RWPE2 (cell line): ENCODE measurements at regions not wholly inside any gene's neighbourhood (a gene's known extent, or its start where the extent isn't known, plus 50 kb on each side); places are given as distances from the start of the nearest gene placed in this dataset.
A peak's percentile ranks its signal among the peaks of the same experiment; 100 is the strongest.

ENCODE experiments used
- ATAC-seq: fragments of 200-7000 bp; cut with Tn5 transposase; 3 replicates; pipeline ENCODE4 v1.9.1; 2021; ENCODE audit warnings: low read depth
- DNase-seq: peaks from one replicate; pipeline ENCODE4 v3.0.0-alpha.2; 2020; ENCODE audit warnings: low spot score
- H3K27ac ChIP-seq: fragments of 450-650 bp; 2 replicates; pipeline ENCODE4 v1.5.1; 2017; ENCODE audit warnings: mild to moderate bottlenecking; ENCODE audit not compliant: poor library complexity, severe bottlenecking
- H3K27me3 ChIP-seq: fragments of 250-450 bp; sonication (Bioruptor Pico); 2 replicates; pipeline ENCODE4 v1.5.1; 2021; ENCODE audit warnings: mild to moderate bottlenecking, moderate library complexity; ENCODE audit not compliant: insufficient read depth, poor library complexity, severe bottlenecking
- H3K36me3 ChIP-seq: fragments of 250-450 bp; sonication (Bioruptor Pico); 2 replicates; pipeline ENCODE4 v1.5.1; 2020; ENCODE audit warnings: low read depth, mild to moderate bottlenecking, moderate library complexity
- H3K4me1 ChIP-seq: fragments of 250-450 bp; sonication (Bioruptor Pico); 2 replicates; pipeline ENCODE4 v1.5.1; 2021; ENCODE audit warnings: mild to moderate bottlenecking, moderate library complexity; ENCODE audit not compliant: insufficient read depth, poor library complexity, severe bottlenecking
- H3K4me3 ChIP-seq: fragments of 250-450 bp; sonication (Bioruptor Pico); 2 replicates; pipeline ENCODE4 v1.5.1; 2021; ENCODE audit warnings: mild to moderate bottlenecking, moderate library complexity; ENCODE audit not compliant: severe bottlenecking
- H3K9me3 ChIP-seq: fragments of 250-450 bp; sonication (Bioruptor Pico); 2 replicates; pipeline ENCODE4 v1.5.1; 2021; ENCODE audit warnings: mild to moderate bottlenecking, moderate library complexity; ENCODE audit not compliant: severe bottlenecking
- TF ChIP-seq, protein P1 (sequence below): fragments of 450-650 bp; IDR thresholded peaks from one replicate; pipeline ENCODE4 v1.5.1; 2017; ENCODE audit warnings: mild to moderate bottlenecking, moderate library complexity; ENCODE audit not compliant: poor library complexity, severe bottlenecking

DNA sequence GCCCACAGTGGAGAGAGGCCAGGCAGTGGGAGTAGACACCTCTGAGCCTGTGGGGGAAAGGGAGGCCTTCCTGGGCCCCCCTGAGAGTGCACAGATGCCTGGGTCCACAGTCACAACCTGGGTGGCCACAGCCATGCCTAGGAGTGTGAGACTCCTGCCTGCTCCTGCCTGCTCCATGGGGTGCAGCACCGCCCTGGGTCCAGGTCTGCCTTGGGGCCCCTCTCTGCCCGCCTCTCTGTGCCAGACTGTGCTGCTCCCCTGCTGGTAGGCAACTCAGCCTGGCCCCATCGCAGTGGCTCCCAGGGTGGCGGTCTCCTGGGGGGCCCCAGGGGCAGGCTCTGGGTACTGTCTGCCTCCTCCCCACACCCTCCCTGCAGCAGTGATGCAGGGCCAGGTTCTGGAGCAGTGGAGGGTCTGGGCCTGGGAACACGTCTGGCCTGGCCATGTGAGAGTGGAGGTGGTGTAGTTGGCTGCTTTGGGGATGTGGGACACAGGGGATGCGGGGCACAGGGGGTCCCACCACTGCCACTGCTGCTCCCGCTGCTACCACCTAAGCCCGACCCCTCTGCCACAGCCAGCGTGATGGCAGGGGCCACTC, 60.1 kb upstream of the DLX2 start:
- Histone ChIP-seq H3K4me1 (no peaks in the 10 kb centered on the region), H3K36me3 (no peaks in the 10 kb centered on the region), H3K4me3 (no peak overlapping the region), H3K9me3 (no peaks in the 10 kb centered on the region), H3K27me3 (no peaks in the 10 kb centered on the region), H3K27ac (no peak overlapping the region)
- TF ChIP-seq, protein P1, sequence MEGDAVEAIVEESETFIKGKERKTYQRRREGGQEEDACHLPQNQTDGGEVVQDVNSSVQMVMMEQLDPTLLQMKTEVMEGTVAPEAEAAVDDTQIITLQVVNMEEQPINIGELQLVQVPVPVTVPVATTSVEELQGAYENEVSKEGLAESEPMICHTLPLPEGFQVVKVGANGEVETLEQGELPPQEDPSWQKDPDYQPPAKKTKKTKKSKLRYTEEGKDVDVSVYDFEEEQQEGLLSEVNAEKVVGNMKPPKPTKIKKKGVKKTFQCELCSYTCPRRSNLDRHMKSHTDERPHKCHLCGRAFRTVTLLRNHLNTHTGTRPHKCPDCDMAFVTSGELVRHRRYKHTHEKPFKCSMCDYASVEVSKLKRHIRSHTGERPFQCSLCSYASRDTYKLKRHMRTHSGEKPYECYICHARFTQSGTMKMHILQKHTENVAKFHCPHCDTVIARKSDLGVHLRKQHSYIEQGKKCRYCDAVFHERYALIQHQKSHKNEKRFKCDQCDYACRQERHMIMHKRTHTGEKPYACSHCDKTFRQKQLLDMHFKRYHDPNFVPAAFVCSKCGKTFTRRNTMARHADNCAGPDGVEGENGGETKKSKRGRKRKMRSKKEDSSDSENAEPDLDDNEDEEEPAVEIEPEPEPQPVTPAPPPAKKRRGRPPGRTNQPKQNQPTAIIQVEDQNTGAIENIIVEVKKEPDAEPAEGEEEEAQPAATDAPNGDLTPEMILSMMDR: no peak
- no peak for ATAC-seq
- DNase-seq: no peak

DNA sequence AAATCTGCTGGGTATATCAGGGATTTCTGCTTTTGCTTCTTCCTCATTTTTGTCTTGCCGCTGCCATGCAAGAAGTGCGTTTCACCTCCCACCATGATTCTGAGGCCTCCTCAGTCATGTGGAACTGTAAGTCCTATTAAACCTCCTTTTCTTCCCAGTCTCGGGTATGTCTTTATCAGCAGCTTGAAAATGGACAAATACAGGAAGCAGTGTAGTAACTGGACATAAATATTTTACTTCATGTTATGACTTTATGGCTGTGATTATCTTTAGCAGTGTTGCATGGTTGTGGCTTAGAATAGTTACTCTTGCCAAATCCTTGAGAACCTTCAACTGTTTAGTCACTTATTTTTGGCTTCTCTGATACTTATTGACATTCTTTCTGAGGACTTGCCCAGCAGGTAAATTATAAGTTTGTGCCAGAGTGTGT, 66.2 kb upstream of the DLX2 start:
- no peak overlapping the region for H3K4me3 ChIP-seq
- H3K27ac ChIP-seq: no peak overlapping the region
- no peaks in the 10 kb centered on the region for H3K27me3 ChIP-seq
- TF ChIP-seq, protein P1: no peak
- no peak for ATAC-seq
- no peaks in the 10 kb centered on the region for H3K36me3 ChIP-seq
- DNase-seq: no peak
- no peaks in the 10 kb centered on the region for H3K4me1 ChIP-seq
- H3K9me3 ChIP-seq: no peaks in the 10 kb centered on the region

DNA sequence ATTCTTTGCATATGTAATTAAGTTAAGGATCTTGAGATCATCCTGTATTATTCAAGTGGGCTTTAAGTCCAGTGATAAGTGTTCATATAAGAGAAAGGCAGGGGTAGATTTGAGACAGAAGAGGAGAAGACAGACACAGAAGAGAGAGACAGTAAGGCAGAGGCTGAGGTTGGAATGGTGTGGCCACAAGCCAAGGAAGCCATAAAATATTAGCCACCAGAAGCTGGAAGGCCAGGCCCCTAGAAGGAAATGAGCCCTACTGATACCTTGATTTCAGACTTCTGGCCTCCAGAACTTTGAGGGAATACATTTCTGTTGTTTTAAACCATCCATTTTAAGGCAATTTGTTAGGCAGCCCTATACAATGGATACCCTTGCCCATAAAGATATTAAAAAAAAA, 66.9 kb upstream of the DLX2 start:
- DNase-seq (no peak), ATAC-seq (no peak)
- Histone ChIP-seq H3K4me1 (no peaks in the 10 kb centered on the region), H3K27ac (no peak overlapping the region), H3K9me3 (no peaks in the 10 kb centered on the region), H3K27me3 (no peaks in the 10 kb centered on the region), H3K4me3 (no peak overlapping the region), H3K36me3 (no peaks in the 10 kb centered on the region)
- TF ChIP-seq, protein P1: no peak

DNA sequence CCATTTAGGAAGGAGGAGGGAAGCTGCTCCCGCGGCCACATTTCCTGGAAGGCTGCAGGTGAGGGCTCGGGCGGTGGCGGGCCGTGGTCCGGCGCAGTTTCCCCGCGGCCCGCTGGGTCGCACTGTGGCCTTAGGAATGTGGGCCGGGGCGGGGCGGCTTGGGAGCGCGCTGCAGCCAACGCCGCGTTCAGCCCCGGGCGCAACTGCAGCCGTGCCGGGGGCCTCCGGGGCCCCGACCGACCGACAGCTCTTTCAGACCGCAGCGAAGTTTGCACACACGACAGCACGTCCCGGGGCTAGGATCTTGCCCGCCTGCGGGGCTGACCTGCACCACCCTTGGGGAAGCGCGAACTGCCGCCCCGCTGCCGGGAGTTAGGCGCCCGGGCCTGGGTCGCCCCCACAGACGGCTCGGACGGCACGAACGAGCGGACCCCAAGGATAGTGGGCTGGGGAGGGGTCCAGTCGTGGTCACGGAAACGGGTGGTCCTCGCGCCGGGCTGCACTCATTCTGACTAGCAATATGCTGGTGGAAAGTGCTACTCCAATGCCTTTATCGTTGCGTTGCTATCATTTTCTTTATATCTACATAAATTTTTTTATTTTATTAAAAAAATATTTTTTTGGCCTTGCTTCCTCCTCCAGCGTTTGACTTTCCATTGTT, 69.9 kb upstream of the DLX2 start:
- Histone ChIP-seq H3K36me3 (no peaks in the 10 kb centered on the region), H3K4me3 (peak overlapping the region; percentile 46), H3K4me1 (no peaks in the 10 kb centered on the region), H3K27me3 (no peaks in the 10 kb centered on the region), H3K9me3 (no peaks in the 10 kb centered on the region), H3K27ac (peak overlapping the region; percentile 37)
- ATAC-seq (peak; percentile 99), DNase-seq (no peak)
- TF ChIP-seq, protein P1: peak; percentile 95

DNA sequence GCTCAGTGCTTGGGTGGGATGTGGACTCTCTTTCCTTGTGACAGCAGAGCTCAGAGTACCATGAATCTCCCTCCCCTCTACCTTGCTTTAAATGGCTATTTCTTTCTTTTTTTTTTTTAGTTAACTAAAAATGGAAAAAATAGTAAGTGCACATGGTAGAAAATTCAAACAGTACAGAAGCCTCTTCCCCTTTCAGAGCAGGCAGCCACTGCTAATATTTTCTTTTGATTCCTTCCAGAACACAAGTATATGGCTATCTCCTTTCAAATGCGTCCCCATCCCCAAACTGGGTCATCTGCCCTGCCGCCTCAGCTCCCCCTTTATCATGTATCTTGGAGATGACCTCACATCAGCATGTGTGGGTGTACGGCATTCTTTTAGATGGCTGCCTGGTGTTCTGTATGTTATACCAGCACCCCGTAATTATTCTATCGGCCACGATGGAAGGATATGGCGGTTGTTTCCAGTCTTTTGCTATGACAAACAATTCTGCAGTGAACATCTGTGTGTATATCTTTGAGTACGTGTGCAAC, 70.5 kb upstream of the DLX2 start:
- Histone ChIP-seq H3K9me3 (no peaks in the 10 kb centered on the region), H3K4me3 (peak overlapping the region; percentile 46), H3K27ac (peak overlapping the region; percentile 37), H3K36me3 (no peaks in the 10 kb centered on the region), H3K27me3 (no peaks in the 10 kb centered on the region), H3K4me1 (peaks cover 6% of the 10 kb centered on the region)
- no peak for ATAC-seq
- no peak for DNase-seq
- TF ChIP-seq, protein P1: no peak
